ENCODE measurements at regions not wholly inside any gene's neighbourhood (a gene's known extent, or its start where the extent isn't known, plus 50 kb on each side); places are given as distances from the start of the nearest gene placed in this dataset.

- TF ChIP-seq CTCF (IDR thresholded peaks at IDR 0.05): no peak
- TF ChIP-seq POLR2A (IDR thresholded peaks at IDR 0.05): no peak
These were observed 93.1 kb downstream of the BOD1 start for GRCh38 chr5:173523388-173523787.
